ENCODE measurements at regions not wholly inside any gene's neighbourhood (a gene's known extent, or its start where the extent isn't known, plus 50 kb on each side); places are given as distances from the start of the nearest gene placed in this dataset.

DNA sequence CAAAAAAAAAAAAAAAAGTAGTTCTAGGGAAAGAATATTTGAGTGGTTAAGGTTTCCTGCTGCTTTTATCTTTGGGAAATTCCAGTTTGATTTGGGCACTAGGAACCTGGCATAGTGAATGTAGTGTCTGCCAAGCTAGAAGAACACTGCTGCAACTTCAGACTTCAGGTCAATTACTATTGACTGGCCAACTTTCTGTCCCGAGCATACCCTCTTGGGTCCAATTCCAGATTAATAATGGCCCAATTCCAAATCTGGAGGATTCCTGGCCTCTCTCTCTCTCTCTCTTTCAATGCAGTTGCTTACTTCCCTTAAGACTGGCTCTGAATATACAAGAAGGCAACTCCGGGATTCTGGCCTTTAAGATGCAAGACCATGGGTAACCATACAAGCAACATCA lies 74.9 kb downstream of the ANKEF1 start:
- no TSS peak for BruUV-seq (replicated peaks)
- ChIA-PET POLR2A (interaction anchor here (0.6 to 1.1 kb wide), 3 partner anchors 9 to 30 kb away, joined by 3 to 5 read pairs (median 3); no protein-coding TSS in a partner anchor), CTCF (interaction anchor here (0.6 to 8.1 kb wide), 5 partner anchors 11 to 379 kb away, joined by 3 to 63 read pairs (median 3); no protein-coding TSS in a partner anchor)
- intact Hi-C loops (cut with micrococcal nuclease), result no loop called here
- Mint-ChIP-seq H3K4me1 (ENCODE audit: insufficient read depth, unreplicated experiment) (no peaks in the 10 kb centered on the region), H3K36me3 (ENCODE audit: insufficient read depth, unreplicated experiment) (no peaks in the 10 kb centered on the region), H3K27me3 (ENCODE audit: insufficient read depth, unreplicated experiment) (no peaks in the 10 kb centered on the region), H3K27ac (ENCODE audit: low read depth, unreplicated experiment) (no peak overlapping the region), H3K9me3 (ENCODE audit: unreplicated experiment) (no peaks in the 10 kb centered on the region), H3K4me3 (ENCODE audit: unreplicated experiment) (no peak overlapping the region)
- no peak for DNase-seq (ENCODE audit: unreplicated experiment)
- TF ChIP-seq, protein P1, sequence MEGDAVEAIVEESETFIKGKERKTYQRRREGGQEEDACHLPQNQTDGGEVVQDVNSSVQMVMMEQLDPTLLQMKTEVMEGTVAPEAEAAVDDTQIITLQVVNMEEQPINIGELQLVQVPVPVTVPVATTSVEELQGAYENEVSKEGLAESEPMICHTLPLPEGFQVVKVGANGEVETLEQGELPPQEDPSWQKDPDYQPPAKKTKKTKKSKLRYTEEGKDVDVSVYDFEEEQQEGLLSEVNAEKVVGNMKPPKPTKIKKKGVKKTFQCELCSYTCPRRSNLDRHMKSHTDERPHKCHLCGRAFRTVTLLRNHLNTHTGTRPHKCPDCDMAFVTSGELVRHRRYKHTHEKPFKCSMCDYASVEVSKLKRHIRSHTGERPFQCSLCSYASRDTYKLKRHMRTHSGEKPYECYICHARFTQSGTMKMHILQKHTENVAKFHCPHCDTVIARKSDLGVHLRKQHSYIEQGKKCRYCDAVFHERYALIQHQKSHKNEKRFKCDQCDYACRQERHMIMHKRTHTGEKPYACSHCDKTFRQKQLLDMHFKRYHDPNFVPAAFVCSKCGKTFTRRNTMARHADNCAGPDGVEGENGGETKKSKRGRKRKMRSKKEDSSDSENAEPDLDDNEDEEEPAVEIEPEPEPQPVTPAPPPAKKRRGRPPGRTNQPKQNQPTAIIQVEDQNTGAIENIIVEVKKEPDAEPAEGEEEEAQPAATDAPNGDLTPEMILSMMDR (IDR thresholded peaks at IDR 0.05; ENCODE audit: unreplicated experiment), result no peak

DNA sequence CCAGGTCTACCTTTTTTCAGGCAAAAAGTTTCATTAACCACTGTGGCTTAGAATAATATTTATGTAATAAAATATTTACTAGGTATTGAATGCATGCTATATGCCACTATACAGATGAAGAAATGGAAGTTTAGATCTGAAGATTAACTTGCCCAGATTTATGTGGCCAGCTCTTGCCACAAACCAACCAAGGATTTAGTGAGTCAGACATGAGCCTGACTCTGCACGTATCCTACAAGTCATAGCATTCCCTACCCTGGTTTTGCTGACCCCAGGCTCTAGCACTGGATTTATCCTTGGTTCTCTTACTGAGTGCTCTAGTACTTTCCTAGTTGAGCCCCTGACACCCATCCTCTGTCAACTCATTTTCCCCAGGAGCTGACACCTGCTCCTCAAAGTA lies 75.4 kb downstream of the ANKEF1 start:
- intact Hi-C loops (cut with micrococcal nuclease), result no loop called here
- DNase-seq (ENCODE audit: unreplicated experiment), result peak; percentile 16
- no peaks in the 10 kb centered on the region for H3K27me3 Mint-ChIP-seq (ENCODE audit: insufficient read depth, unreplicated experiment)
- ChIA-PET CTCF (interaction anchor here (0.6 to 8.1 kb wide), 4 partner anchors 11 to 379 kb away, joined by 3 to 63 read pairs (median 4); no protein-coding TSS in a partner anchor), POLR2A (interaction anchor here (0.6 to 1.1 kb wide), 3 partner anchors 9 to 29 kb away, joined by 3 to 5 read pairs (median 3); no protein-coding TSS in a partner anchor)
- H3K4me1 Mint-ChIP-seq (ENCODE audit: insufficient read depth, unreplicated experiment), result peaks cover 1% of the 10 kb centered on the region
- no peaks in the 10 kb centered on the region for H3K36me3 Mint-ChIP-seq (ENCODE audit: insufficient read depth, unreplicated experiment)
- TF ChIP-seq, protein P1 (IDR thresholded peaks at IDR 0.05; ENCODE audit: unreplicated experiment), result no peak
- H3K4me3 Mint-ChIP-seq (ENCODE audit: unreplicated experiment), result no peak overlapping the region
- no peaks in the 10 kb centered on the region for H3K9me3 Mint-ChIP-seq (ENCODE audit: unreplicated experiment)
- no peak overlapping the region for H3K27ac Mint-ChIP-seq (ENCODE audit: low read depth, unreplicated experiment)
- BruUV-seq (replicated peaks), result no TSS peak

DNA sequence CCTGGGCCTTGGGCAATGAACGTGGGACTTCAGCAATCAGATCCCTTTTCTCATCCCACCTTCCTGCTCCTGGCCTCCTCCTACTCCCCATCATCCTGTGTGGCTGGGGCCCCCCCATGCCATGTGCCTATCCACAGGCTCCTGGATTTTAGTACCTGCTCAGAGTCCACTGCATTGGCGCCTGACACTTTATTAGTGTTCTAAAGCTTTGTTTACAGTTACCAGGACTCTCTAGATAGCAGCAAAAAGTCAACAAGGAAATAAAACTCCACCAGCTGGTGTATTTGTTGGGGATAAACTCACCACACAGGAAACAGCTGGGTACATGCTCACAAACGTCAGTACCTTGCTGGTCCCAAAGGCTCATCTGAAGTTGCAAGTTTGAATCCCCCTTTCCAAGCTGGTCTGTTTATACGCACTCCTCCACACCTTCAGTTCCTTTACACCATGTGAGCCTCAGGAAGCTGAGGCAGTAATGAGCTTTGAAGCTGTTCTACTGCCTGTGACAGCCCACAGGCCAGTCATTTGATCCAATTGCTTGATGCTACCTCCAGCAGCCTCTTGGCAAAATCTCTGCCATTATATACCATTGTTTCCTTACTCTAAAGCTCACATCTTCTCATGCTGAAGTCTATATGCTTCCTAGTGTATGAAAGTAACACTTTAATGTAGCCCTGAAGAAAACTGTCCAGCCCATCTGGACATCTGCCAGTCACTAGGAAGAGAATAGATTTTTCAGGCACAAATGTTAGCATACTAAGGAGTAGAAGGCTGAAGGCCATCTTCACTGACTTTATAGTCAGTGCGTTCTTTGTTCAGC lies 76.6 kb downstream of the ANKEF1 start:
- H3K4me3 Mint-ChIP-seq (ENCODE audit: unreplicated experiment), result no peak overlapping the region
- no peak overlapping the region for H3K27ac Mint-ChIP-seq (ENCODE audit: low read depth, unreplicated experiment)
- no peaks in the 10 kb centered on the region for H3K9me3 Mint-ChIP-seq (ENCODE audit: unreplicated experiment)
- no peaks in the 10 kb centered on the region for H3K27me3 Mint-ChIP-seq (ENCODE audit: insufficient read depth, unreplicated experiment)
- CTCF ChIA-PET, result interaction anchor here (0.7 to 8.1 kb wide), 6 partner anchors 8 to 703 kb away, joined by 3 to 63 read pairs (median 4); no protein-coding TSS in a partner anchor
- no peak for DNase-seq (ENCODE audit: unreplicated experiment)
- TF ChIP-seq, protein P1 (IDR thresholded peaks at IDR 0.05; ENCODE audit: unreplicated experiment), result no peak
- BruUV-seq (replicated peaks), result no TSS peak
- H3K36me3 Mint-ChIP-seq (ENCODE audit: insufficient read depth, unreplicated experiment), result no peaks in the 10 kb centered on the region
- intact Hi-C loops (cut with micrococcal nuclease), result no loop called here
- POLR2A ChIA-PET, result interaction anchor here (0.7 kb wide), 1 partner anchor 9 kb away, joined by 3 read pairs; no protein-coding TSS in a partner anchor
- peaks cover 8% of the 10 kb centered on the region for H3K4me1 Mint-ChIP-seq (ENCODE audit: insufficient read depth, unreplicated experiment)

DNA sequence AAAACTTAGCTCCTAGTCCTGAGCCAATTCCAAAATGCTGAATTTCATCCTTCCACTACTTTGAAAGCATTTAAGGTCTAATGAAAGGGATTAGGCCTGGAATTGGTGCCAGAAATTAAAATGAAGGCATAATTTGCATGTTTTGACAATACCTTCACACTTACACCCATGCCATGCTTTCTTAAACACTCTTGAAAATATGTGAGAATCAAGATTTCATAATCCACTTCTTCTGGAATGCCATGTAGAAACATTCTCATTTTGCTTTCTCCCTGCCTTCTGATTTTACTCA lies 77.1 kb downstream of the ANKEF1 start:
- POLR2A ChIA-PET, result interaction anchor here (0.7 kb wide), 1 partner anchor 9 kb away, joined by 3 read pairs; no protein-coding TSS in a partner anchor
- no peaks in the 10 kb centered on the region for H3K36me3 Mint-ChIP-seq (ENCODE audit: insufficient read depth, unreplicated experiment)
- no peaks in the 10 kb centered on the region for H3K27me3 Mint-ChIP-seq (ENCODE audit: insufficient read depth, unreplicated experiment)
- CTCF ChIA-PET, result interaction anchor here (0.7 to 8.1 kb wide), 6 partner anchors 10 to 1326 kb away, joined by 3 to 63 read pairs (median 4); no protein-coding TSS in a partner anchor
- no peak overlapping the region for H3K4me3 Mint-ChIP-seq (ENCODE audit: unreplicated experiment)
- intact Hi-C loops (cut with micrococcal nuclease), result no loop called here
- H3K9me3 Mint-ChIP-seq (ENCODE audit: unreplicated experiment), result no peaks in the 10 kb centered on the region
- H3K4me1 Mint-ChIP-seq (ENCODE audit: insufficient read depth, unreplicated experiment), result peaks cover 8% of the 10 kb centered on the region
- no peak for DNase-seq (ENCODE audit: unreplicated experiment)
- TF ChIP-seq, protein P1 (IDR thresholded peaks at IDR 0.05; ENCODE audit: unreplicated experiment), result no peak
- BruUV-seq (replicated peaks), result no TSS peak
- H3K27ac Mint-ChIP-seq (ENCODE audit: low read depth, unreplicated experiment), result no peak overlapping the region

Data from MCF 10A (cell line).